Tibial nerve (tissue), 4 donors: ENCODE measurements at regions not wholly inside any gene's neighbourhood (a gene's known extent, or its start where the extent isn't known, plus 50 kb on each side); places are given as distances from the start of the nearest gene placed in this dataset.
"Not testable (repeated sequence)": the region's sequence is repeated elsewhere in the genome, so short reads cannot be mapped to it uniquely, and the experiment has no call there.

Source experiments
- DNase-seq, 2 donors: peaks; one replicate each; pipeline ENCODE4 v3.0.0-alpha.2; 2019; ENCODE audit warnings: low spot score in 2 of 2
- H3K27ac ChIP-seq, 4 donors: fragments of 200-600 bp; sonication (generic) in 3 of 4; one replicate each; pipeline ENCODE4 v1.5.1; 2017 to 2019; ENCODE audit warnings: mild to moderate bottlenecking in 1 of 4
- H3K27me3 ChIP-seq, 2 donors: fragments of 200-600 bp; sonication (generic) in 1 of 2; one replicate each; pipeline versions ENCODE4 v1.5.1 to v1.6.0; 2017 to 2019
- H3K36me3 ChIP-seq, 3 donors: fragments of 200-600 bp; sonication (generic); one replicate each; pipeline ENCODE4 v1.5.1; 2018 to 2019
- H3K4me1 ChIP-seq, 4 donors: fragments of 200-600 bp; sonication (generic) in 3 of 4; one replicate each; pipeline ENCODE4 v1.5.1; 2017 to 2019
- H3K4me3 ChIP-seq, 4 donors: fragments of 200-600 bp; sonication (generic) in 3 of 4; one replicate each; pipeline ENCODE4 v1.5.1; 2017 to 2019; ENCODE audit warnings: mild to moderate bottlenecking in 1 of 4, moderate library complexity in 1 of 4
- H3K9me3 ChIP-seq, 4 donors: fragments of 200-600 bp; sonication (generic) in 3 of 4; one replicate each; pipeline ENCODE4 v1.5.1; 2017 to 2019
- EP300 ChIP-seq, 2 donors: sonication (generic); formaldehyde crosslinking; IDR thresholded peaks; one replicate each; pipeline ENCODE4 v1.6.1; 2017; ENCODE audit warnings: antibody characterized with exemption in 2 of 2, mild to moderate bottlenecking in 1 of 2
- POLR2A ChIP-seq, 2 donors: fragments of 450-650 bp; IDR thresholded peaks; one replicate each; pipeline ENCODE4 v1.6.1; 2017; ENCODE audit warnings: antibody characterized with exemption in 2 of 2, mild to moderate bottlenecking in 2 of 2, moderate library complexity in 2 of 2
- WGBS, 2 donors: methylation state at CpG; one replicate each; pipeline ENCODE4 v1.1.5; 2018; 5-methylcytosine and 5-hydroxymethylcytosine counted together
- TF ChIP-seq, protein P1 (sequence below), 5 experiments: fragments of 200-600 bp in 3 of 5; fragments of 450-650 bp in 2 of 5; sonication (generic) in 3 of 5; IDR thresholded peaks; one replicate each; pipeline ENCODE4 v1.5.1; 2016 to 2019; ENCODE audit warnings: antibody characterized with exemption in 5 of 5, mild to moderate bottlenecking in 3 of 5, moderate library complexity in 2 of 5

GRCh38 chr19:28444362-28444761 lies 768.6 kb downstream of the UQCRFS1 start:
- 56 to 59% methylated on average over 4 of the region's 4 CpGs for WGBS, 2 donors
- Histone ChIP-seq H3K9me3 (no peaks in the 10 kb centered on the region), H3K27ac (no peak overlapping the region), H3K36me3 (no peaks in the 10 kb centered on the region), H3K4me3 (no peak overlapping the region), H3K4me1 (no peaks in the 10 kb centered on the region), H3K27me3 (no peaks in the 10 kb centered on the region)
- TF ChIP-seq EP300 (IDR thresholded peaks at IDR 0.05) (no peak), POLR2A (IDR thresholded peaks at IDR 0.05) (no peak)
- TF ChIP-seq, protein P1, sequence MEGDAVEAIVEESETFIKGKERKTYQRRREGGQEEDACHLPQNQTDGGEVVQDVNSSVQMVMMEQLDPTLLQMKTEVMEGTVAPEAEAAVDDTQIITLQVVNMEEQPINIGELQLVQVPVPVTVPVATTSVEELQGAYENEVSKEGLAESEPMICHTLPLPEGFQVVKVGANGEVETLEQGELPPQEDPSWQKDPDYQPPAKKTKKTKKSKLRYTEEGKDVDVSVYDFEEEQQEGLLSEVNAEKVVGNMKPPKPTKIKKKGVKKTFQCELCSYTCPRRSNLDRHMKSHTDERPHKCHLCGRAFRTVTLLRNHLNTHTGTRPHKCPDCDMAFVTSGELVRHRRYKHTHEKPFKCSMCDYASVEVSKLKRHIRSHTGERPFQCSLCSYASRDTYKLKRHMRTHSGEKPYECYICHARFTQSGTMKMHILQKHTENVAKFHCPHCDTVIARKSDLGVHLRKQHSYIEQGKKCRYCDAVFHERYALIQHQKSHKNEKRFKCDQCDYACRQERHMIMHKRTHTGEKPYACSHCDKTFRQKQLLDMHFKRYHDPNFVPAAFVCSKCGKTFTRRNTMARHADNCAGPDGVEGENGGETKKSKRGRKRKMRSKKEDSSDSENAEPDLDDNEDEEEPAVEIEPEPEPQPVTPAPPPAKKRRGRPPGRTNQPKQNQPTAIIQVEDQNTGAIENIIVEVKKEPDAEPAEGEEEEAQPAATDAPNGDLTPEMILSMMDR (IDR thresholded peaks at IDR 0.05) = no peak
- DNase-seq = no peak

DNA sequence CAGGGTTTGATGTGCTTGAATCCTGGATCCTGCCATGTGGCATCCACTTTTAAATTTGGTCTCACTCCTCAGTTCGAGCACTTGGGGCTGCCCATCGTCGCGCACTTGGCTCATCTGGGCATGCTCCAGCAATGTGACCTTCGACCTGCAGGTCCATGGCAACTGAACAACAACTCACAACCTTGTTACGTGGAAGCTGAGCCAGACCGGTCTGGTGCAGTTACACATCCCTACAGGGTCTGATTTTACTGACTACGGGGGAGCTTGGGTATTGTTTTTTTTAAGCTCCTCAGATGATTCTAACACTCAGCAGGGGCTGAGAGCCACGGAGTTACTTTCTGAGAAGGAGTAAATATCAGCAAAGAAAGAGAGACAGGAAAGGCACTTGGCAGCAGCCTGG lies 769.6 kb downstream of the UQCRFS1 start:
- Histone ChIP-seq H3K4me1 (no peaks in the 10 kb centered on the region), H3K27me3 (no peaks in the 10 kb centered on the region), H3K9me3 (no peaks in the 10 kb centered on the region), H3K27ac (no peak overlapping the region), H3K36me3 (no peaks in the 10 kb centered on the region), H3K4me3 (no peak overlapping the region)
- no peak for TF ChIP-seq EP300 (IDR thresholded peaks at IDR 0.05)
- TF ChIP-seq, protein P1 (IDR thresholded peaks at IDR 0.05) = no peak
- no peak for DNase-seq
- 67 to 77% methylated on average over 9 of the region's 9 CpGs for WGBS, 2 donors

DNA sequence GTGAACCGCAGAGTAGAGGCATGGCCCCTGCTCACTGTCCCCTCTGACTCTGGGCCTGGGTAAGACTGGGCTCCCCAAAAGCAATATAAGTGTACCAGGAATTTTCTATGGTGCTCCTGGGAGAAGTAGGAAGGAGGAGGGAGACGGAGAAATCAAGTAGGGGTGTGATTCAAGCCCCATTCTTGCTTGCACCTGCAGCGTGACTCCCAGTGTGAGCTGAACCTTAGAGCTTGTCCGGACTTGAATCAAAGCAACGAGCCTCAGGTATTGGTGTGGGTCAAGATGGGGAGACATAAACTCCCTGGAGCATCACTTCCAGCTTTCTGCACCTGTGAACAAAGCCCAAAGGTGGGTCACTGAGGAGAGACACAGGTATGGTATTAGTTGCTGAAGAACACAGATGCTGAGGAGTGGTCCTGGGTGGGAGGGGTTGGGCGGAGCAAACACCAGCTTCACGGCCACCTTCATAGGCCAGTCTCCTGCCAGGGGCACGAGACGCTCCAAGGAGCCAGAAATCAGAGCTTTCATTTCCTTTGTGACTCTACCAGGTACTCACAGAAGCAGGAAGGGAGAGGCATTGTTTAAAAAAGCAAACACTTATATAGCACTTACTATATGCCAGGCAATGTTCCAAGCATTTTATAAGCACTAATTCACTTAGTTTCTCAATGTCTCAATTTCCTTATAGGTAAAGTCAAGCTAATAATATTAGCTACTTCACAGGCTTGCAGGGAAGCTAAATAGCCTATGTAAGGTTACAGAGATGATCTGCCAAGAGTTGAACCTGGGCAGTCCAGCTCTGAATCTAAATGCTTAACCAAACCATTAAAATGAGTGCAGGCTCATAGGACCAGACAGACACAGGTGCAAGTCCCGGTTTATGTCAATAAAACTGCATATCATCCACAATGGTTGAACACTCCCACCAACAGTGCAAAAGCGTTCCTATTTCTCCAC lies 775.3 kb downstream of the UQCRFS1 start:
- DNase-seq = no peak
- Histone ChIP-seq H3K27ac (no peak overlapping the region), H3K4me1 (peaks cover 0 to 10% (median 0%) of the 10 kb centered on the region in 4 donors), H3K27me3 (no peaks in the 10 kb centered on the region), H3K9me3 (no peaks in the 10 kb centered on the region), H3K4me3 (no peak overlapping the region), H3K36me3 (no peaks in the 10 kb centered on the region)
- 75 to 83% methylated on average over 11 of the region's 11 CpGs for WGBS, 2 donors
- TF ChIP-seq, protein P1 (IDR thresholded peaks at IDR 0.05) = no peak
- no peak for TF ChIP-seq POLR2A (IDR thresholded peaks at IDR 0.05)
- no peak for TF ChIP-seq EP300 (IDR thresholded peaks at IDR 0.05)

DNA sequence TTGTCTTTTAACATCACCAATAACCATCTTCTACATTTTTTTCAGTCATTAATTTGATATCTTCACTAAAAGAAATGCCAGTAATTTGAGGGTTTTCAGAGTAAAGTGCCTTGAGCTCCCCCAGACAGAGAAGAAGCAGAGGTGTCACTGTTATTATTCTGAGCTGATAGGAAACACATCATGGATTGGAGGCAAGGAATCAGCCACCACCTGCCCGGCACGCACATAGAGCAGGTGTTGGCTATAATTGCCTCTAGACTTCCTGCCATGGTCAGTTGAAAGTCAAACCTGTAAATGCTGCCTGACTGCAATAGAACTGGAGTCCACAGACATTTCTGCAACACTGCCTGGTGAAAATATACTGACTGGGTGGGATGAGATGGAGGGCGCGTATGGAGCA lies 776.6 kb downstream of the UQCRFS1 start:
- Histone ChIP-seq H3K27me3 (no peaks in the 10 kb centered on the region), H3K4me3 (no peak overlapping the region), H3K36me3 (no peaks in the 10 kb centered on the region), H3K27ac (no peak overlapping the region), H3K4me1 (peaks cover 0 to 10% (median 0%) of the 10 kb centered on the region in 4 donors), H3K9me3 (no peaks in the 10 kb centered on the region)
- TF ChIP-seq POLR2A (IDR thresholded peaks at IDR 0.05) = no peak
- TF ChIP-seq, protein P1 (IDR thresholded peaks at IDR 0.05) = no peak
- no peak for TF ChIP-seq EP300 (IDR thresholded peaks at IDR 0.05)
- no peak for DNase-seq
- WGBS, 2 donors = 86 to 94% methylated on average over 4 of the region's 4 CpGs

DNA sequence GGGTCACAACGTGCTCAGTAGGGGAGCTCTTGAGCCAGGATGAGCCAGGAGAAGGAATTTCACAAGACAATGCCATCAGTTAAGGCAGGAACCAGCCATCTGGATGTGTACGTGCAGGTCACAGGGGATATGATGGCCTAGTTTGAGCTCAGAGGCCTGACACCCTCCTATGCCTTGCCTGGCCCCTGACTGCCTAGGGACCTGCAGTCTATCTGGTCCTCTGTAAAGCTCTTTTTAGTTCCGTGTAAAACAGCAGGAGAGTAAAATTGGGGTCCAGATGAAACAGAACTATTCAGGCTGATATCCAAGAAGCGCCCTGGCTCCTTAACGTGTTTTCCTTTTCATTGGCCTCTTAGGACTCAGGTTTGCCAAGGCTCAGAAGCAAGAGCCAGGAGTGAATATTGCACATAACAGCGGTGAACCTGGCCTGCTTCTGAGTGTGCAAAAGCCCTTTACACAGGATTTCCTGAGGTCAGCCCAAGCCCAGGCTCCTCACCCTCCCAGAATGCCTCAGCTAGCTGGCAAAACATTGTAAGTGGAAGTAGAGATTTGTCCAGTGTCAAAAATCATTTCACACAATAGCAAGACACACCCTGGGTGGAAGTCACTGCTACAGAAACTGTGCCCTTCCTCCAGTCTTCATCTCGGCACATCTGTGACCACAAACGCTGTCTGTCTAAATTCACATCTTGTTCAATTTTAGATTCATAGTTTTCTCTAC lies 777.2 kb downstream of the UQCRFS1 start:
- Histone ChIP-seq H3K27me3 (no peaks in the 10 kb centered on the region), H3K4me1 (peaks cover 0 to 10% (median 0%) of the 10 kb centered on the region in 4 donors), H3K4me3 (no peak overlapping the region), H3K9me3 (no peaks in the 10 kb centered on the region), H3K36me3 (no peaks in the 10 kb centered on the region), H3K27ac (no peak overlapping the region)
- TF ChIP-seq EP300 (IDR thresholded peaks at IDR 0.05) (no peak), POLR2A (IDR thresholded peaks at IDR 0.05) (no peak)
- TF ChIP-seq, protein P1 (IDR thresholded peaks at IDR 0.05) = no peak
- peak in 1 of 2 donors; percentile 8 for DNase-seq
- WGBS, 2 donors = 45 to 61% methylated on average over 8 of the region's 8 CpGs

DNA sequence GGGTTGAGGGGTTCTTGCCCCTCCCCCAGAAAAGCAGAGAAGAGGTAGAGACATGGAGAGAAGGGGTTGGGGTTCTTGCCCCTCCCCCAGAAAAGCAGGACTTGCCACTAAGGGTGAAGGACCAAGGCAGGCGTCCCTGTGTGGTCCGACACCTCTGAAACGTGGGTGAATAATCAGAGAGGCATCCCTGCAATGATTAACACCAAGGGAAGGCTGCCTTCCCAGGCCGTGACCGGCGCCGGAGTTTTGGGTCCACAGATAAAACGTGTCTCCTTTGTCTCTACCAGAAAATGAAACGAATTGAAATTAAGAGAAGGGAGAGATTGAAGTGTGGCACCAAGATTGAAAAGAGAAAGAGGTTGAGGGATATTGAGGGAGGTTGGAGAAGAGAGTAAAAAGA lies 778.2 kb downstream of the UQCRFS1 start:
- 81 to 83% methylated on average over 9 of the region's 9 CpGs for WGBS, 2 donors

GRCh38 chr19:28434365-28434764 lies 778.6 kb downstream of the UQCRFS1 start:
- 90 to 91% methylated on average over 5 of the region's 5 CpGs for WGBS, 2 donors
- H3K4me3 ChIP-seq, H3K36me3 ChIP-seq, H3K9me3 ChIP-seq, H3K27me3 ChIP-seq, DNase-seq, H3K27ac ChIP-seq: not testable (repeated sequence)
- H3K4me1 ChIP-seq = peaks cover 0 to 10% (median 0%) of the 10 kb centered on the region in 4 donors

More for the DNA sequence above, 778.2 kb downstream of the UQCRFS1 start:
- H3K9me3 ChIP-seq, DNase-seq, H3K36me3 ChIP-seq, H3K4me3 ChIP-seq, H3K27me3 ChIP-seq, H3K27ac ChIP-seq: not testable (repeated sequence)
- H3K4me1 ChIP-seq = peaks cover 0 to 10% (median 0%) of the 10 kb centered on the region in 4 donors
